Right ventricle myocardium superior (tissue), 1 donor: ENCODE measurements at regions not wholly inside any gene's neighbourhood (a gene's known extent, or its start where the extent isn't known, plus 50 kb on each side); places are given as distances from the start of the nearest gene placed in this dataset.

Experiments
- ATAC-seq: fragments of 200-7000 bp; cut with Tn5 transposase; one replicate; pipeline ENCODE4 v1.9.1; 2020; ENCODE audit warnings: mild to moderate bottlenecking; ENCODE audit not compliant: poor library complexity
- DNase-seq: peaks from one replicate; pipeline ENCODE4 v3.0.0-alpha.2; 2020
- intact Hi-C: fragments of 100-400 bp; cut with DNase I; formaldehyde crosslinking; loops from one replicate; pipeline ENCODE4 v1.11.2; 2022
- donor health status: DM: no; HTN: yes; CAD: no; lungs with severe emphysema.

- no peak for ATAC-seq
- no peak for DNase-seq
- intact Hi-C loops = no loop called here
Measured at GRCh38 chr16:17526956-17527937, 56.5 kb upstream of the XYLT1 start.

- no peak for DNase-seq
- no peak for ATAC-seq
- intact Hi-C loops = no loop called here
Measured at GRCh38 chr16:17524656-17525055, 53.9 kb upstream of the XYLT1 start.

DNA sequence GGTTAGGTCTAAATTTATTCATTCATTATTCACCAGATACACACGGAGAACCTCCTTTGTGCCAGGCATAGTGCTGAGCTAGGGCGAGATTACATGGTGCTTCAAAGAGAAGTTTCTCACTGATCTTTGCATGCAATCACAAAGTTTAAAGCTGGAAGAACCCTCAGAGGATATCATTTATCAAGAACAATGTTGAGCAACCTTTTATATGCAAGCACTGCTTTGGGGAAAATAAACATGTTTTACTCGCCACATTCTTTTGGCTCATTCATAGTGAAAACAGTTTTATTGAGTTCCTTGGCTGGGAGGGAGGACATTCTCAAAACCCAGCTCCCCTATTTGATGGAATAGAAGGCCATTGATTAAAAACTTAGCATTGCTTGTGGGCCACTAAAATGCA lies 49.8 kb upstream of the XYLT1 start:
- DNase-seq (no peak), ATAC-seq (no peak)
- intact Hi-C loops = no loop called here
